8988T (cell line): ENCODE measurements at regions not wholly inside any gene's neighbourhood (a gene's known extent, or its start where the extent isn't known, plus 50 kb on each side); places are given as distances from the start of the nearest gene placed in this dataset.
"Not testable (repeated sequence)": the region's sequence is repeated elsewhere in the genome, so short reads cannot be mapped to it uniquely, and the experiment has no call there.

ENCODE experiments used
- DNase-seq: peaks from one replicate; pipeline ENCODE4 v3.0.0; 2011

DNA sequence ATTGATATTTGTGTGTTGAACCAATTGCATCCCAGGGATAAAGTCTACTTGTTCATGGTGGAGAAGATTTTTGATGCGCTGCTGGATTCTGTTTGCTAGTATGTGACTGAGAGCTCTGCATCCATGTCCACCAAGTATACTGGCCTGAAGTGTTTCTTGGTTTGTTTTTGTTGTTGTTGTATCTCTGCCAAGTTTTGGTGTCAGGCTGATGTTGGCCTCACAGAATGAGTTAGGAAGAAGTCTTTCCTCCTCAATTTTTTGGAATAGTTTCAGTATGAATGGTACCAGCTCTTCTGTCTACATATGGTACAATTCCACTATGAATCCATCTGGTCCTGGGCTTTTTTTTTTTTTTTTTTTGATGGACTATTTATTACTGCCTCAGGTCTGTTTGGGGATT, 50.9 kb upstream of the OSTN start:
- DNase-seq = no peak

DNA sequence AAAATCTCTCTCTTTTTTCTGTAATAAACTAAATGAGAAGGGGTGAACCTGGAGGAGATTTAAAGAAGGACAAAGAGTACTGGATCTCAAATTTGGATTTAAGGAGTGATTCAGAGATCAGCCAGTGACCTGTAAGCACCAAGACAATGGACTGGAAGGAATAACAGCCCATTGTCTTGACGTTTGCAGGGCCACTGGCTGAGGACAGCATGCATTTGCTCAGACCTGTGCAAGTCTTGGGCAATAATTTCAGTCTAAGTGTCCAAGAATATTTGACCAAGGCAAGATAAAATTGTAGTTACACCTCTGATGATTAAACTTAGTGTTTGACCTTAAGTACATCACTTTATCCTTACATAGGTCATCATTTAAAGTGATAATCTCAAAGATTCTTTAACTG, 55.8 kb upstream of the OSTN start:
- no peak for DNase-seq

DNA sequence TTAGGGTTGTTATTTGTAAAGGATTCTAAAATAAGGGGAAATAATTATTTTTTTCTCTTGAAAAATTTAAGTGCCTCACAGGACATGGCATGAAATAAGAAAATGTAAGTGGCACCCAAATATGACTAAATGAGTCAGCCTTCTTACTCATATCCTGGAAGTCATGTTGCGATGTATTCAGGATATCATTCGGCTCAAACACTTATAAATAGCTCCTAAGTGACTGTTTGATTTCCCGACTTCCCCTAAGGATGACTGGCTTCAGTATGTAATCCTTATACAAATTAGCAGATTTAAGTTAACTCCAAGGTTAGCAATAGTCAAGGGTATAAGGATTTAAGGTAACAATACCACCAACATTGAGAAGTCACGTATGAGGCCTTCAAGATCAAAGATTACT, 57.3 kb upstream of the OSTN start:
- no peak for DNase-seq

DNA sequence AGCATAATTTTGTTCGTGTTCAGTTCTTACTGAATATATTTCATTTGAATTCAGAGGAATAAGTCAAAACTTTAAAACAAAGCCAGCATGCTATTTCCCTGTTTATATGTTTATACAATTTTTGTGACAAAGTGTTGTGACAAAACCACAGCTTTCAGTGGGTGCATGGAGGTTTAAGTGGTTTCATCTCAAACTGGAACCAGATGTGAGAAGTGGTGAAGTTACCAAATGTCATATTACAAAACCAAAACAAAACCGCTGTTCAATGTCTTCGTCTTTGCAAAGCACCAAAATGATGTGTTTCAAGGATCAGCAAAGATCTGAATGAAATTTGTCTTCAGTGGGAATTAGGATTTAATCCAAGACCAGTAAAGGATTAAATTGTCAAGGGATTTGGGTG, 59.3 kb upstream of the OSTN start:
- DNase-seq = no peak

DNA sequence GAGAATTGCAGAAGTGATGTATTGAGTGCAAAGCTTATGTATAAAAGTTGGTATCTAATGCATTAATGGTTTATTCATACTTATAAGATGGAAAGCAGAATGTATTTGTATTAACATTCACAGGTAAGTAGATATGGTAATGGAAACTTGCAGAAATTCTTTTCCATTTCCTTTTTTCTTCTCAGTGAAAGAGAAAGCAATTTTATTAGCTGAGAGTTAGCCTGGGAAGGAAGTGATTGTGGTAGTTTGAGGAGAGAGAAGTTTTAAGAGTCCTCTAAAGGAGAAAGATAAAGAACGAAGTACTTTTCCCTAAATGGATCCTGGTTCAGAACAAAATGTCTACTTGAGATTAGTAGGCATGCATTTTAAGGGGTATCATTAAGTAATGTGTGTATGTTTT, 60.1 kb upstream of the OSTN start:
- DNase-seq = no peak

DNA sequence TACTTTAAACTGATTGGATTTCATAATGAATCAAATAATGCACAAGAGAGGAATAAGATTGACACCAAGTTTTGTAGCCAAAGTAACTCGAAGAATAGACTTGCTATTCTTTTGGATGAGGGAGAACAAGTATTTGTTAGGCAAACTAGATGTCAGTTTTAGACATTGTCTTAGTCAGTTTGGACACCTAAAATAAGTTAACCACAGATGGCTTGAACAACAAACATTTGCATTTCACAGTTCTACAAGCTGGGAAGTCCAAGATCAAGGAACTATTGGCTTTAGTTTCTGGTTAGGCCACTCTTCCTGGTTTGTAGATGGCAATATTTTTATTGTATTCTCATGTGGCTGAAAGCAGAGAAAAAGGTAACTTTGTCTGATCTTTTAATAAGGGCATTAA, 61.3 kb upstream of the OSTN start:
- DNase-seq = no peak

DNA sequence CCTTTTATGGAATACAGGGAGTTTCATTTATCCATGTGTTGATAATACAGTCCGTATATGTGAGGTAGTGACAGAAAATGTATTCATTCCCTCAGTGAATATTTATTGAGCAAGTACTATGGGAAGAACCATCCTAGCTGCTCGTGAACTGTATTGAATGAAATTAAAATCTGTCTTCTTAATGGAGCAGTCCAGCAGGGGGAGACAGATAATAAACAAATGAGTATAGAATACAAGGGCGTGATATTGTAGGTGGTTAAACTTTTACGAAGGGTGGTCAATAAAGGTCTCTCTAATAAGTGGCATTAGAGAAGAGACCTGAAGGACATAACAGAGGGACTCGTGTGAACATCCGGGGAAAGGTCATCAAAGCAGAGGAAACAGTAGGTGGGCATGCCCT, 62.7 kb upstream of the OSTN start:
- peak; percentile 13 for DNase-seq

DNA sequence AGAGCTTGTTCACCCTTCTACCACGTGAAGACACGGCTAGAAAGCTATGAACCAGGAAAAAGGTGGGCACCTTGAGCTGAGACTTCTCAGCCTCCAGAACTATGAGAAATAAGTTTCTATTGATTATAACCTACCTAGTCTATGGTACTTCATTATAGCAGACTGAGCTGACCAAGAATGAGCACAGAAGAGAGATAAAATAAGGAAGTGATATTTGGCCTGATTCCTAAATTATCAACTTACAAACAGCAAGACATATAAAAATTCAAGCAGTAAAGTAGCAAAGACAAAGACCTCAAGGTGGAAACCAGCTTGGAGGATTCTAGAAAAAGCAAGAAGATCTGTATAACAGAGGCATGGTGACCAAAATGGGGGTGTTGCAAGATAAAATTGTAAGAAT, 63.9 kb upstream of the OSTN start:
- DNase-seq = no peak

DNA sequence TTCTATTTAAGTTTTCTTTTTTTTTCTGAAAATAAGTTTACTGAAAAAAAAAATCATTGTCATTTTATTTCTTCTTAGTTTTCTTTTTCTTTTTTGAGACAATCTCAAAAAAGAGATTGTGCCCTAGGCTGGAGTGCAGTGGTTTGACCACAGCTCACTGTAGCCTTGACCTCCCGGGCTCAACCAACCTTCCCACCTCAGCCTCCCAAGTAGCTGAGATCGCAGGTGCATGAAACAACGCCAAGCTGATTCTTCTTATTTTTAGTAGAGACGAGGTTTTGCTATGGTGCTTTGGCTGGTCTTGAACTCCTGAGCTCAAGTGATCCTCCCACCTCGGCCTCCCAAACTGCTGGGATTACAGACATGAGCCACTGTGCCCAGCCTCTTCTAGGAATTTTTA, 65.7 kb upstream of the OSTN start:
- no peak for DNase-seq

DNA sequence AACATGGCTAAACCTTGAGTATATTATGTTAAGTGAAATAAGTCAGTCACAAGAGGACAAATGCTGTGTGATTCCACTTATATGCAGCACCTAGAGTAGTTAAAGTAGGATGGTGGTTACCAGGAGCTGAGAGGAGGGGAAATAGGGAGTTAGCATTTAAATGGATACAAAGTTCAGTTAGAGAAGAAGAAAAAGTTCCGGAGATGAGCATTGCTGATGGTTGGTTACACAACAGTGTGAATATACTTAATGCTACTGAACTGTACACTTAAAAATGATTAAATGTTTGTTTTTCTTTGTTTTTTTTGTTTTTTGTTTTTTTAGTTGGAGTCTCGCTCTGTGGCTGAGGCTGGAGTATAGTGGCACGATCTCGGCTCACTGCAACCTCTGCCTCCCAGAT, 67.7 kb upstream of the OSTN start:
- DNase-seq = no peak

DNA sequence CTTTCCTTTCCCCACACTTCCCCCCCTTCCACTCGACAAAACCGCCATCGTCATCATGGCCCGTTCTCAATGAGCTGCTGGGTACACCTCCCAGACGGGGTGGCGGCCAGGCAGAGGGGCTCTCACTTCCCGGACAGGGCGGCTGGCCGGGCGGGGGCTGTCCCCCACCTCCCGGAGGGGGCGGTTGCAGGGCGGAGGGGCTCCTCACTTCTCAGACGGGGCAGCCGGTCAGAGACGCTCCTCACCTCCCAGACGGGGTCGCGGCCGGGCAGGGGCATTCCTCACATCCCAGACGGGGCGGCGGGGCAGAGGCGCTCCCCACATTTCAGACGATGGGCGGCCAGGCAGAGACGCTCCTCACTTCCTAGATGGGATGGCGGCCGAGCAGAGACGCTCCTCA, 74.2 kb upstream of the OSTN start:
- DNase-seq = not testable (repeated sequence)

DNA sequence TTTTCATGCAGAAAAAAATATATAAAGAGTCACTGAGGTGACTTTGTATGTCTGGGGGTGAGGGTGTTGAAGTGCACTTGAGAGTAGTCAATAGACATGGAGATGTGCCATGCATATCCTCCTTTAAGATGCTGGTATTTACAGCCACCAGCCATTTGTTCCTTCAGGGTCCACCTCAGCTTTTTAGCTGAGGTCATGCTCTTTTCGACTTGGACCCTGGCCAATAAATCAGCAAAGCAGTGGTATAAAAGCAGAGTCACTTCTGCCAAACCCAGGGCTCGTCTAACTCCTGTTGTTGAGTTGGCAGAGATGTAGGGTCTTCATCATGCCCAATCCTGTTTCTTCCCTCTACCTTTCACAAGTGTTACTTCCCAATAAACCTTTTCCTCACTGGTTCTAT, 75.1 kb upstream of the OSTN start:
- no peak for DNase-seq

DNA sequence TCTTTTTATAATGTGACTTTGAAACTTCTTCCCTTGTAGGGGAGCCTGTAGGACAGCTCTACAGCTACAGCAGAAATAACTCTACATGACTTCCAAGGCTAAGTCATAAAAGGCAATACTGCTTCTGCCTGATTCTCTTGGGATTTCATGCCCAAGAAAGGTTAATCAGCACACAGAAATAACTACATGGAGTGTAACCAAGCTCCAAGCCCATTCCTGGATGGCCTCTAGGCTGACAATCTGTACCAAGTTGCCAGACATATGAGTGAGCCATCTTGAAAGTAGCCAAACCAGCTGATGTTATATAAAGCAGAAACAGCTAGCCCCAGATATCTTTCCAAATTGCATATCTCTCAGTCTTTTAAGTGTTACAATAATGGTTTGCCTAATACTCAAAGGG, 75.8 kb upstream of the OSTN start:
- DNase-seq = no peak

DNA sequence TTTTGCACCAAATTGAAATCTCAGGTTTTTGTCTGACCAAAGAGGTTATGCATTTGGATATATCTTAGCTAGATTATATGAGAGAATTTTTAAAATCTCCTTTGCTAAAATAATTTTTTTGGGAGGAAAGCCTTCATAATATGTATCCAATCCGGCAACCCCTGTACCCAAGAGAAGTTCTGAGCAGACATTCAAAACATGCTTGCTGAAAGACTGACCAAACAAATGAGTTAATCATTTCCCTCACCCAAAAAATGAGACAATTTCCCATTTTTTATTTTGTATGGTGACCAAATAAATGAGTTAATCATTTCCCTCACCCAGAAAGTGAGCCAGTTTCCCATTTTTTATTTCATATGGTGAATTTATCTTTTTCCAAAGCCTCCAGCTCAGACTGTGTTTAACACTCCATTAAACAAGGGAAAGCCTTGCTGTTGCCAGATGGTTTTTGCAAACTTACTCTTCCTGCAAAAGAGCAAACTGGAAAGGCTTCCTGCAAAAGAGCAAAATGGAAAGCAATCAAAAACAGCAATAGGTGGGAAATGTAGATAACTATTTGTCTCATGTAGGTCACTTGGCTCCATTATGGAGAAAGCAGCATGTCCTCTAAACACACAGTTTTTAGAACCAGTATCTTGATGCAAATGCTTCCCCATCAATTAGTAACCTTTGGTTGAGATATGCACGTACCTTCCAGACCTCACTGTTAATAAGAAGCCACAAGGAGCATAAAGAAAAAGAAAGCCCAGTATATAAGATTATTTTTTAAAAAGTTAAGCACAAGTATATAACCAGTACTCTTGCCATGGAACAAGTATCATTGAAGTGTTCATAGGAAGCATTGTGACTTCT, 78.4 kb upstream of the OSTN start:
- DNase-seq = no peak

DNA sequence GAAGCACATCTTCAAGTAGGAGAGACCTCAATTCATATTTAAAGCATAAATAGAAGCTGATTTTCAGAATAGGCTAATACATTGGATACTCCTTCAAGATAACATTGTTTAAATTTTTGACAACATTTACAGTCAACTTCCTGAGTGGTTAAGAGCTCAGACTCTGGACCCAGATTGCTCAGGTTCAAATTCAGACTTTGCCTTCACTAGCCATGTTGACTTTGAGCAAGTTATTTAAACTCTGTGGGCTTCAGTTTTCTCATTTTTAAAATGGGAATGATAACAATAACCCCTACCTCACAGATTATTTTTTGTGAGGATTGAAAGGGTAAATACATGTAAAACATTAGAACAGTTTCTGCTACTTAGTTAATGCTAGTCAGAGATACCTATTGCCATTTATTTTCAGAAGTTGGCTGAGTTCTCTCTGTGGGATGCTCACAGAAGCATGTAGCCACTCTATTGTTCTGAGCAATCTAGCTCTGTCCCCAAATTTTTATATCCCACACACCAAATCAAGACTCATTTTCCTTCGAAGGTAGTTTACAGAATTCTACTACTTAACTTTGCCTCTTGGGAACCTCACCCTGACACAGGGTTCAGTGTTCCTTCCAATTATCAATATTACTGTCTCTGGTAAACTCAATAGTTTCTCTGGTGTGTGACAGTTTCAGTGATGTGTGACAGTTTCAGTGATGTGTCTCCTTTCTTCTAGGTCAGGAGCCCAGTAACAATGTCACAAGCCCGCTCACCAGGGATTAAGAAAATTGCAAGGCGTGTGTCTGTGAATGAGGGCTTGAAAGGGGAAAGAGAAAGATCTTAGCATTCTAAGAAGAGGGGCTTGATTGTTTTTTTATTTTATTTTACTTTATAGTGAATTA, 79.4 kb upstream of the OSTN start:
- no peak for DNase-seq

DNA sequence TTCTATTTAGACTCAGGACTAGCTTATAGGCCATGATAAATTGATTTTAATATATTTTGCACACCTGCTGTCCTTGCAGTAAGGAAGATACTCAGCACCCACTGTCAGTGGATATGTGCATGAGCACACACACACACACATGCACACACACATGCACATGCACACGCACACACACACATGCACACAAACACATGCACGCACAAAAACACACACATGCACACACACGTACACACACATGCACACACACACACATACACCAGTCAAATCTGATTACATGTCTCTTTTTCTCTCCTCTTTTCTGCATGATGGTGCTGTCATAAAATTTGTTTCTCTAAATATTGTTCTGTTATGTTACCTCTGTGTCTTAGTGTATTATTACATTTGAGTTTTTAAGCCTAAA, 87.3 kb upstream of the OSTN start:
- DNase-seq = no peak

DNA sequence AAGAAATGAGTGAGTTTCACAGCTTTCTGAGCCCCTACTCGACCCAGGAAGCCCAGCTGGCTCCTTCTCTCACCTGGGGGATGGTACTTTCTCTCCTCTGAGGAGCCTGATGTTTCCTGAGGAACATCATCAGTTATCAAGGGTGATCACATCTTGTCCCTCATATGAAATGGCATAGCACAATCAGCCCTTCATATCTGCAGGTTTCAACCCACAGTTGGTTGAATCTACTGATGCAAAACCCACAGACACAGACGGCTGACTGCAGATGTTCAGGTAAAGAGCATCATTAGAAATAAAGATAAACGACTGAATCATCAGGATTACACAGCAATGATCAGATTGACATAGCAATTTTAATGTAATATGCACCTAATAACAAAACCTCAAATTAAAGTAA, 93.6 kb upstream of the OSTN start:
- no peak for DNase-seq

DNA sequence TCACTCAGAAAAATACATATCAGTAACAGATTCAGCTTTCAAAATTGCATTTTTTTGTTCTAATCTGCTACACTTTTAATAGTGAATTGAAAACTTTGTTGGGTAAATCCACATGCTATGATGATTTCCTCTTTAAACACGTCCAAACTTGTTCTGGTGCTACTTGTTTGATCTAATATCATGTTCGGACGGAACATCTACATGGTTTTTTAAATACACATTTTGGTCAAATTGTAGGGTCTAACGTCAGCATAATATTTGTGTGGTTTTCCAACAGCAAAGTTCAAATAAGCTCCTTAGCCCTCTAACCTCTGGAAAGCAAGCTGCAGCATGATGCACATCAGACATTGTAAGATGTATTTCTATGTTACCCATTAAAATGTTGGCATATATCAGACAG, 98.5 kb upstream of the OSTN start:
- no peak for DNase-seq

DNA sequence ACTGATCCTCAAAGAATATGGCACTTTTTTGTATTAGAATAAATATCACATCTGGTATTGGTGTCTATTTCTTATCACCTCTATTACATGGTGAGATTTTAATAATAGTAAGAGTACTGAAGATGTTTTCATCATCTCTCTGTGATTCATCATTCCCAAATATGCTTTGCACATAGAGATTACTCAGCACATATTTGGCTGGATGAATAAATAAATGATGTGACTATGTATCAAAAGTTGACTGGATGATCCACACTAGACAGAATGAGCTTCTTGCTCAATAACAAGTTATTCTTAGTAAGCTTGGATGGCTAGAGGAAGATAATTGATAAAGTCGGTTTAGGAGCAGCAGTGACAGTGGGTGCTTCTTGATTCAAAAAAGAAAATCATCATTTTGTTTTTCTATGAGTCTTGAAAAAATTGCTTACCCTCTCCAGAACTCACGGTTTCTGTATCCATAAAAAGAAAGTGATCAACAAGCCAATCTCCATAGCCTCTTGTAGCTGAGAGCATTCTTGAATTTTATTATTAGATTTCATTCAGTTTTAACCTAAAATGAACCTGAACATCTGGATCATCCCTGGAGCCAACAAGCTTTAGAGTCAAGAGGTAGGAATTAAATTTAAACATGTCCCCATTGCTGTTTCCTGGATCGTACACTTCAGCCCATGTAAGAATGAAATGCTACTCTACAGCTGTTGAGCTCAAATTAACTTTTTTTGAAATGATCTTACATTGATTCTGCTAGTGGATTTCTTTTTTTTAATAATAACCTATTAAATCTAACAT, 104.8 kb upstream of the OSTN start:
- no peak for DNase-seq

DNA sequence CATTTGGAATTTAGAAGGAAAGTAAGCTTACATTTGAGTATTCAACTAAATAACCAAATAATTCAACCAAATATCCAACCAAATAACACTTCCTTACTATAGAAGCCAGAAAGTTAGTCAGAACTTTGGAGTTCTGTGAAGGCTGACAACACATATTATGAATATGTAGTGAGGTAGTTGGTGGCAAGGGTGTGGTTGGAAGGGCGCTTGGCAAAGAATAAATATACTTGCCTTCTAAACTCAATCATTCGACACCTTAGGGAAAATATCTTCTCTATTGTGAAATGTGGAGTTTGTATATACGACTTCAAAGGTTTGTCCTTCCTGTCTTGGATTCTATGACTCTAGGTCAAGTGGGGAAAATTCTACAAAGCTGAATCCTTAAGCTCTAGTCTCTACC, 111.7 kb upstream of the OSTN start:
- no peak for DNase-seq

DNA sequence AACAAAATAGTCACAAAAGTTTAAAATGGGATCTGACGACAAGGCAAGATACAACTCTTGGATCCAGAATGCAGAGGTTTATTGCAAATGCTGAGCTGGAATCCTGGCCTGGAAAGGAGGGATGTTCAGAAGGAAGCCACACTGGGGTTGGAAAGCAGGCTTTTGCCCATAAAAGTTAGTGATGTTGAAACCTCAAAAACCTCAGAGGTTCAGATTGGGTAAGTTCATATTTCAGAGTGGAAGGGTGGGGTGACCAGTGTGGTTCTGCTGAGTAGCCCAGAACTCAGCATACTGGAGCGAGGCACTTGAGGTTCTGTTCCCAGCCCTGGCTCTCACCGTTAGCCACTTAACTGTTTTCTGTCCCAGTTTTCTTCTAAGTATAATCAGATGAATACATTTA, 114.0 kb upstream of the OSTN start:
- no peak for DNase-seq

DNA sequence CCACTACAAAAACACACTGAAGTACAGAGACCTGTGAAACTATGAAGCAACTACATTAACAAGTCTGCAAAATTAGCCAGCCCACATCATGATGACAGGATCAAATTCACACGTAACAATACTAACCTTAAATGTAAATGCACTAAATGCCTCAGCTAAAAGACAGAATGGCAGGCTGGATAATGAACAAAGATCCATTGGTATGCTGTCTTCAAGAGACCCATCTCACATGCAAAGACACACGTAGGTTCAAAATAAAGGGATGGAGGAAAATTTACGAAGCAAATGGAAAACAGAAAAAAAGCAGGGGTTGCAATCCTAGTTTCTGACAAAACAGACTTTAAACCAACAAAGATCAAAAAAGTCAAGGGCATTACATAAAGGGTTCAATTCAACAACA, 120.1 kb upstream of the OSTN start:
- DNase-seq = not testable (repeated sequence)

DNA sequence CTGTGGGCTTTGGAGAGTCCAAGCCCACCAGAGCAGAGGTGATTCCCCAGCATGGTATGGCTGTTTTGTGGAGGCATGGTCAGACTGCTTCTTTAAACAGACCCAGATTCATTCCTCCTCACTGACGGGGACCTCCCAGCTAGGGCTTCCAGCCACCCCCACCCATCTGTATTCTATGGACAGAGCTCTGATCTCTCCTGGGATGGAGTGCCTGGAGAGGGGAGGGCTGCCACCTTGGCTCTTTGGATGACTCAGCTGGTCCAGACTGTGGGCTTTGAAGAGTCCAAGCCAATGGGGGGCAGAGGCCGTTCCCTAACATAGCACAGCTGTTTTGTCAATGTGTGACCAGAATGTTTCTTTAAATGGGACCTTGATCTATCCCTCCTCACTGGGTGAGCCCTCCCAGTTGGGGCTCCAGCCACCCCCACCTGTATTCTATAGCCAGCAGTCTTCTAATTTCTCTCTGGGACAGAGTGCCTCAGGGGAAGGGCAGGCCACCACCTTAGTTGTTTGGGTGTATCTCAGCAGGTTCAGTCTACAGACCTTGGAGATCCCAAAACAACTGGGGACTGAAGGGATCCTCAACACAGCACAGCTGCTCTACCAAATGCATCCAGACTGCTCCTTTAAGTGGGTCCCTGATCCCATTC, 122.0 kb upstream of the OSTN start:
- no peak for DNase-seq
